ENCODE measurements at regions not wholly inside any gene's neighbourhood (a gene's known extent, or its start where the extent isn't known, plus 50 kb on each side); places are given as distances from the start of the nearest gene placed in this dataset.

DNA sequence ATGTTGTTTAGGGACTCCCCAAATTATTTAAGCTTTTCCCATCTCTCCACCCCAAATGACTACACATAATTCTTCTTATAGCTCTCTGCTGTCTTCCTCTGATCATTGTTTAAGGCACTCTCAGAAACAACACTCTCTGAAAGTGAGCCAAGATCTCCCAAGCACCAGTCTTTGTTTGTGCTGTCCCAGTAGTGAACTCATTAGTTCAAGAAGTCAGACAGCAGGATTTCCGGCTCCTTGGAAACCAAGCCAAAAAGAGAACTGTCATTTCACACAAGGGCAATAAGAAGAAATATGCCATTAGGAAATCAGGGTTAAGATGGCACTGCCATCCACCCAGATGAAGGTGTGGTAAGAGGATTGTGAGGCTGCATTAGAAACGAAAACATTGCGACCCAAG lies 83.1 kb downstream of the FZD1 start:
- TF ChIP-seq POLR2A (IDR thresholded peaks at IDR 0.05; ENCODE audit: low read depth) (no peak), POLR2AphosphoS5 (IDR thresholded peaks at IDR 0.05) (no peak), EP300 (IDR thresholded peaks at IDR 0.05) (no peak)
- TF ChIP-seq, protein P1, sequence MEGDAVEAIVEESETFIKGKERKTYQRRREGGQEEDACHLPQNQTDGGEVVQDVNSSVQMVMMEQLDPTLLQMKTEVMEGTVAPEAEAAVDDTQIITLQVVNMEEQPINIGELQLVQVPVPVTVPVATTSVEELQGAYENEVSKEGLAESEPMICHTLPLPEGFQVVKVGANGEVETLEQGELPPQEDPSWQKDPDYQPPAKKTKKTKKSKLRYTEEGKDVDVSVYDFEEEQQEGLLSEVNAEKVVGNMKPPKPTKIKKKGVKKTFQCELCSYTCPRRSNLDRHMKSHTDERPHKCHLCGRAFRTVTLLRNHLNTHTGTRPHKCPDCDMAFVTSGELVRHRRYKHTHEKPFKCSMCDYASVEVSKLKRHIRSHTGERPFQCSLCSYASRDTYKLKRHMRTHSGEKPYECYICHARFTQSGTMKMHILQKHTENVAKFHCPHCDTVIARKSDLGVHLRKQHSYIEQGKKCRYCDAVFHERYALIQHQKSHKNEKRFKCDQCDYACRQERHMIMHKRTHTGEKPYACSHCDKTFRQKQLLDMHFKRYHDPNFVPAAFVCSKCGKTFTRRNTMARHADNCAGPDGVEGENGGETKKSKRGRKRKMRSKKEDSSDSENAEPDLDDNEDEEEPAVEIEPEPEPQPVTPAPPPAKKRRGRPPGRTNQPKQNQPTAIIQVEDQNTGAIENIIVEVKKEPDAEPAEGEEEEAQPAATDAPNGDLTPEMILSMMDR (IDR thresholded peaks at IDR 0.05) = no peak

Data from esophagus muscularis mucosa (tissue), 4 donors.